HTR-8/SVneo (cell line): ENCODE measurements at regions not wholly inside any gene's neighbourhood (a gene's known extent, or its start where the extent isn't known, plus 50 kb on each side); places are given as distances from the start of the nearest gene placed in this dataset.
"Not testable (repeated sequence)": the region's sequence is repeated elsewhere in the genome, so short reads cannot be mapped to it uniquely, and the experiment has no call there.

Experiments
- DNase-seq: peaks from one replicate; pipeline ENCODE4 v3.0.0; 2011; ENCODE audit warnings: low spot score, mixed read lengths; ENCODE audit not compliant: insufficient read length
- FAIRE-seq: peaks from 2 replicates; lab custom pipeline; 2011; peaks lifted over from hg19 to GRCh38; lab: Jason Lieb, UNC

- no peak for FAIRE-seq
Observed at GRCh38 chr6:56841381-56841749, 113.5 kb upstream of the BEND6 start.

GRCh38 chr6:56840467-56841380 lies 114.2 kb upstream of the BEND6 start:
- FAIRE-seq (peak; percentile 91), DNase-seq (peak; percentile 60)

More at GRCh38 chr6:56841381-56841749, 113.5 kb upstream of the BEND6 start:
- no peak for DNase-seq

- DNase-seq (no peak), FAIRE-seq (no peak)
Observed at GRCh38 chr6:56839533-56840183, 115.2 kb upstream of the BEND6 start.

- FAIRE-seq (no peak), DNase-seq (no peak)
Observed at GRCh38 chr6:56838965-56839364, 115.9 kb upstream of the BEND6 start.

- DNase-seq (no peak), FAIRE-seq (peak; percentile 9)
Observed at GRCh38 chr6:56838016-56838555, 116.8 kb upstream of the BEND6 start.

- FAIRE-seq (no peak), DNase-seq (no peak)
Observed at GRCh38 chr6:56837322-56837894, 117.5 kb upstream of the BEND6 start.

GRCh38 chr6:56835612-56836011 lies 119.3 kb upstream of the BEND6 start:
- DNase-seq (no peak), FAIRE-seq (no peak)

- no peak for FAIRE-seq
- DNase-seq, result no peak
Observed at GRCh38 chr6:56833873-56834272, 121.0 kb upstream of the BEND6 start.

- DNase-seq (no peak), FAIRE-seq (no peak)
Observed at GRCh38 chr6:56833127-56833791, 121.6 kb upstream of the BEND6 start.

GRCh38 chr6:56832225-56832624 lies 122.7 kb upstream of the BEND6 start:
- DNase-seq, result no peak
- FAIRE-seq, result no peak

- DNase-seq (no peak), FAIRE-seq (no peak)
Observed at GRCh38 chr6:56831334-56831733, 123.6 kb upstream of the BEND6 start.

GRCh38 chr6:56827908-56828649 lies 126.8 kb upstream of the BEND6 start:
- FAIRE-seq (peak; percentile 85), DNase-seq (no peak)

GRCh38 chr6:56824431-56824830 lies 130.5 kb upstream of the BEND6 start:
- not testable (repeated sequence) for FAIRE-seq

GRCh38 chr6:56821005-56821432 lies 133.9 kb upstream of the BEND6 start:
- no peak for DNase-seq
- FAIRE-seq, result no peak

More at GRCh38 chr6:56824431-56824830, 130.5 kb upstream of the BEND6 start:
- not testable (repeated sequence) for DNase-seq

GRCh38 chr6:56820060-56820459 lies 134.8 kb upstream of the BEND6 start:
- DNase-seq (no peak), FAIRE-seq (peak; percentile 66)

- FAIRE-seq (no peak), DNase-seq (no peak)
Observed at GRCh38 chr6:56819604-56820003, 135.3 kb upstream of the BEND6 start.

GRCh38 chr6:56816370-56816769 lies 138.5 kb upstream of the BEND6 start:
- no peak for FAIRE-seq
- DNase-seq, result no peak

- FAIRE-seq (no peak), DNase-seq (no peak)
Observed at GRCh38 chr6:56815436-56815835, 139.5 kb upstream of the BEND6 start.

- FAIRE-seq (no peak), DNase-seq (no peak)
Observed at GRCh38 chr6:56814802-56815201, 140.1 kb upstream of the BEND6 start.

- FAIRE-seq, result no peak
- DNase-seq, result no peak
Observed at GRCh38 chr6:56814308-56814707, 140.6 kb upstream of the BEND6 start.
